ENCODE measurements at regions not wholly inside any gene's neighbourhood (a gene's known extent, or its start where the extent isn't known, plus 50 kb on each side); places are given as distances from the start of the nearest gene placed in this dataset.

DNA sequence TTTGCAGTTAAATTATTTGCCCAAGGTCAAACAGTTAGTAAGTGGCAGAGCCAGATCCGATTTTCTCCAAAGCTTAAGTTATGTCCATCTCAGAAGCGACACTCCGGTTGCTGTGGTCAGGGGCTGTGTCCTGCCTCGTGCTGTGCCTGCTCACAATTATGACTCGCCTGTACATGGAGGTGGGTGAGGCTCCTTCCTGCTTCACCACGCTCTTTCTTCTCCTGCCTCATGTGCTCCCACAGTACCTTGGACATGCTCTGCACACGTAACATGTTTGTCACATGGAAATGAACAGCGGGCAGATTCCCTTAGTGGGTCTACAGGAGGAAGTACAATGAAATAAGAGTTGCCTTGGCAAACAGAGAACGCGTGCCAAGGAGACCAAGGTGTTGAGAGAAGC is 62.2 kb upstream of the CCND2 start:
- Histone ChIP-seq H3K9me3 (no peaks in the 10 kb centered on the region), H3K79me2 (ENCODE audit: insufficient read depth) (no peaks in the 10 kb centered on the region), H4K20me1 (ENCODE audit: insufficient read depth) (no peaks in the 10 kb centered on the region), H3K27me3 (ENCODE audit: insufficient read depth) (peaks cover 50% of the 10 kb centered on the region), H3F3A (replicated peaks; ENCODE audit: insufficient read depth) (no peaks in the 10 kb centered on the region), H3K9ac (no peak overlapping the region), H3K4me2 (no peak overlapping the region), H3K9me2 (no peaks in the 10 kb centered on the region), H3K4me3 (ENCODE audit: low read depth in 2 of 2, low read length in 1 of 2) (no peak overlapping the region), H3K4me1 (ENCODE audit: control insufficient read depth in 1 of 2, insufficient read depth in 2 of 2, low read depth in 1 of 2, low read length in 1 of 2) (no peaks in the 10 kb centered on the region), H3K36me3 (replicated peaks in 1 of 2; ENCODE audit: control insufficient read depth in 1 of 2, insufficient read depth in 2 of 2, low read length in 1 of 2) (no peaks in the 10 kb centered on the region), H3K27ac (ENCODE audit: low read depth in 2 of 2, low read length in 1 of 2) (no peak overlapping the region), H2AFZ (ENCODE audit: low read depth) (no peak overlapping the region)
- ChIA-PET CTCF (no interaction called here), POLR2A (no interaction called here)
- WGBS (ENCODE audit: low lambda C conversion rate), result 7% methylated on average over 10 of the region's 10 CpGs
- no peak for DNase-seq
- TF ChIP-seq GATA2 (CRISPR knock-in tag; IDR thresholded peaks at IDR 0.05), result no peak
- TF ChIP-seq, protein P1, sequence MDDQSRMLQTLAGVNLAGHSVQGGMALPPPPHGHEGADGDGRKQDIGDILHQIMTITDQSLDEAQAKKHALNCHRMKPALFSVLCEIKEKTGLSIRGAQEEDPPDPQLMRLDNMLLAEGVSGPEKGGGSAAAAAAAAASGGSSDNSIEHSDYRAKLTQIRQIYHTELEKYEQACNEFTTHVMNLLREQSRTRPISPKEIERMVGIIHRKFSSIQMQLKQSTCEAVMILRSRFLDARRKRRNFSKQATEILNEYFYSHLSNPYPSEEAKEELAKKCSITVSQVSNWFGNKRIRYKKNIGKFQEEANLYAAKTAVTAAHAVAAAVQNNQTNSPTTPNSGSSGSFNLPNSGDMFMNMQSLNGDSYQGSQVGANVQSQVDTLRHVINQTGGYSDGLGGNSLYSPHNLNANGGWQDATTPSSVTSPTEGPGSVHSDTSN (IDR thresholded peaks at IDR 0.05), result no peak
- TF ChIP-seq RXRA (IDR thresholded peaks at IDR 0.05; ENCODE audit: borderline replicate concordance, low read depth), result no peak
- no peak for TF ChIP-seq MEF2A (IDR thresholded peaks at IDR 0.05; ENCODE audit: borderline replicate concordance, low read depth)
- TF ChIP-seq EP300 (IDR thresholded peaks at IDR 0.05; ENCODE audit: borderline replicate concordance in 1 of 2, low read depth in 1 of 2, low read length in 1 of 2), result no peak
- TF ChIP-seq SIN3A (IDR thresholded peaks at IDR 0.05; ENCODE audit: borderline replicate concordance, low read depth, low read length), result no peak
- TF ChIP-seq, protein P2, sequence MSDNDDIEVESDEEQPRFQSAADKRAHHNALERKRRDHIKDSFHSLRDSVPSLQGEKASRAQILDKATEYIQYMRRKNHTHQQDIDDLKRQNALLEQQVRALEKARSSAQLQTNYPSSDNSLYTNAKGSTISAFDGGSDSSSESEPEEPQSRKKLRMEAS (IDR thresholded peaks at IDR 0.05; ENCODE audit: low read depth), result no peak
- TF ChIP-seq RFX5 (IDR thresholded peaks at IDR 0.05; ENCODE audit: low read length), result no peak
- no peak for TF ChIP-seq ELF1 (IDR thresholded peaks at IDR 0.05)
- TF ChIP-seq POLR2AphosphoS5 (IDR thresholded peaks at IDR 0.05; ENCODE audit: low read depth, low read length), result no peak
- TF ChIP-seq, protein P3, sequence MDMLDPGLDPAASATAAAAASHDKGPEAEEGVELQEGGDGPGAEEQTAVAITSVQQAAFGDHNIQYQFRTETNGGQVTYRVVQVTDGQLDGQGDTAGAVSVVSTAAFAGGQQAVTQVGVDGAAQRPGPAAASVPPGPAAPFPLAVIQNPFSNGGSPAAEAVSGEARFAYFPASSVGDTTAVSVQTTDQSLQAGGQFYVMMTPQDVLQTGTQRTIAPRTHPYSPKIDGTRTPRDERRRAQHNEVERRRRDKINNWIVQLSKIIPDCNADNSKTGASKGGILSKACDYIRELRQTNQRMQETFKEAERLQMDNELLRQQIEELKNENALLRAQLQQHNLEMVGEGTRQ (IDR thresholded peaks at IDR 0.05; ENCODE audit: borderline replicate concordance, low read depth, low read length), result no peak
- TF ChIP-seq, protein P4, sequence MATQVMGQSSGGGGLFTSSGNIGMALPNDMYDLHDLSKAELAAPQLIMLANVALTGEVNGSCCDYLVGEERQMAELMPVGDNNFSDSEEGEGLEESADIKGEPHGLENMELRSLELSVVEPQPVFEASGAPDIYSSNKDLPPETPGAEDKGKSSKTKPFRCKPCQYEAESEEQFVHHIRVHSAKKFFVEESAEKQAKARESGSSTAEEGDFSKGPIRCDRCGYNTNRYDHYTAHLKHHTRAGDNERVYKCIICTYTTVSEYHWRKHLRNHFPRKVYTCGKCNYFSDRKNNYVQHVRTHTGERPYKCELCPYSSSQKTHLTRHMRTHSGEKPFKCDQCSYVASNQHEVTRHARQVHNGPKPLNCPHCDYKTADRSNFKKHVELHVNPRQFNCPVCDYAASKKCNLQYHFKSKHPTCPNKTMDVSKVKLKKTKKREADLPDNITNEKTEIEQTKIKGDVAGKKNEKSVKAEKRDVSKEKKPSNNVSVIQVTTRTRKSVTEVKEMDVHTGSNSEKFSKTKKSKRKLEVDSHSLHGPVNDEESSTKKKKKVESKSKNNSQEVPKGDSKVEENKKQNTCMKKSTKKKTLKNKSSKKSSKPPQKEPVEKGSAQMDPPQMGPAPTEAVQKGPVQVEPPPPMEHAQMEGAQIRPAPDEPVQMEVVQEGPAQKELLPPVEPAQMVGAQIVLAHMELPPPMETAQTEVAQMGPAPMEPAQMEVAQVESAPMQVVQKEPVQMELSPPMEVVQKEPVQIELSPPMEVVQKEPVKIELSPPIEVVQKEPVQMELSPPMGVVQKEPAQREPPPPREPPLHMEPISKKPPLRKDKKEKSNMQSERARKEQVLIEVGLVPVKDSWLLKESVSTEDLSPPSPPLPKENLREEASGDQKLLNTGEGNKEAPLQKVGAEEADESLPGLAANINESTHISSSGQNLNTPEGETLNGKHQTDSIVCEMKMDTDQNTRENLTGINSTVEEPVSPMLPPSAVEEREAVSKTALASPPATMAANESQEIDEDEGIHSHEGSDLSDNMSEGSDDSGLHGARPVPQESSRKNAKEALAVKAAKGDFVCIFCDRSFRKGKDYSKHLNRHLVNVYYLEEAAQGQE (IDR thresholded peaks at IDR 0.05; ENCODE audit: low read depth, low read length), result no peak
- TF ChIP-seq MXI1 (IDR thresholded peaks at IDR 0.05; ENCODE audit: low read depth, low read length), result no peak
- TF ChIP-seq FOXJ3 (CRISPR knock-in tag; IDR thresholded peaks at IDR 0.05), result no peak
- TF ChIP-seq RCOR1 (IDR thresholded peaks at IDR 0.05; ENCODE audit: low read length), result no peak
- no peak for TF ChIP-seq YY1 (IDR thresholded peaks at IDR 0.05; ENCODE audit: low read depth)
- no peak for TF ChIP-seq EZH2phosphoT487 (IDR thresholded peaks at IDR 0.05; ENCODE audit: borderline replicate concordance, low read depth)
- no peak for TF ChIP-seq FOSL2 (IDR thresholded peaks at IDR 0.05; ENCODE audit: borderline replicate concordance, low read depth)
- TF ChIP-seq, protein P5, sequence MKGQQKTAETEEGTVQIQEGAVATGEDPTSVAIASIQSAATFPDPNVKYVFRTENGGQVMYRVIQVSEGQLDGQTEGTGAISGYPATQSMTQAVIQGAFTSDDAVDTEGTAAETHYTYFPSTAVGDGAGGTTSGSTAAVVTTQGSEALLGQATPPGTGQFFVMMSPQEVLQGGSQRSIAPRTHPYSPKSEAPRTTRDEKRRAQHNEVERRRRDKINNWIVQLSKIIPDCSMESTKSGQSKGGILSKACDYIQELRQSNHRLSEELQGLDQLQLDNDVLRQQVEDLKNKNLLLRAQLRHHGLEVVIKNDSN (IDR thresholded peaks at IDR 0.05; ENCODE audit: borderline replicate concordance, low read depth), result no peak
